GM23248 (cell line): ENCODE measurements at regions not wholly inside any gene's neighbourhood (a gene's known extent, or its start where the extent isn't known, plus 50 kb on each side); places are given as distances from the start of the nearest gene placed in this dataset.

Experiments used
- EZH2 ChIP-seq: fragments of 200-600 bp; sonication (generic); IDR thresholded peaks from 2 replicates; pipeline ENCODE4 v1.6.1; 2018; ENCODE audit warnings: antibody characterized with exemption, mild to moderate bottlenecking; ENCODE audit not compliant: insufficient read depth, poor library complexity, severe bottlenecking
- EZH2phosphoT487 ChIP-seq: fragments of 200-600 bp; sonication (generic); IDR thresholded peaks from 2 replicates; pipeline ENCODE4 v1.6.1; 2018; ENCODE audit warnings: antibody characterized with exemption, moderate library complexity, mild to moderate bottlenecking, low read depth; ENCODE audit not compliant: insufficient read depth

- TF ChIP-seq EZH2phosphoT487 (no peak), EZH2 (no peak)
These were observed 153.9 kb downstream of the HS3ST3B1 start for GRCh38 chr17:14454746-14455145.
